ENCODE measurements at regions not wholly inside any gene's neighbourhood (a gene's known extent, or its start where the extent isn't known, plus 50 kb on each side); places are given as distances from the start of the nearest gene placed in this dataset.

DNA sequence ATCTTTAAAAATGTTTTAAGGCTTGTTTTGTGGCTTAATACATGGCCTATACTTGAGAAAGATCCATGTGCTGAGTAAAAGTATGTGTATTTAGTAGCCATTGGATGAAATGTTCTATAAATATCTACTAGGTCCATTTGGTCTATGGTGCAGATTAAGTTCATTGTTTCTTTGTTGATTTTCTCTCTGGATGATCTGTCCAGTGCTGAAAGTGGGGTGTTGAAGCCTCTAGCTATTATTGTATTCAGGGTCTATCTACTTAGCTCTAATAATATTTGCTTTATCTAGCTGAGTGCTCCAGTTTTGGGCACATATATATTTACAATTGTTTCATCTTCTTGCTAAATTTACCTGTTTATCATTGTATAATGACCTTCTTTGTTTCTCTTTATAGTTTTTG is 272.2 kb upstream of the NR4A3 start:
- Mint-ChIP-seq H3K9me3 (peaks cover 36% of the 10 kb centered on the region), H3K4me1 (no peaks in the 10 kb centered on the region), H3K36me3 (ENCODE audit: low read depth) (peaks cover 1% of the 10 kb centered on the region), H3K27me3 (peaks cover 18% of the 10 kb centered on the region), H3K27ac (no peak overlapping the region), H3K4me3 (no peak overlapping the region)
- ChIA-PET POLR2A (no interaction called here), CTCF (no interaction called here)
- DNase-seq (no peak), ATAC-seq (ENCODE audit: low read depth) (no peak)
- TF ChIP-seq, protein P1, sequence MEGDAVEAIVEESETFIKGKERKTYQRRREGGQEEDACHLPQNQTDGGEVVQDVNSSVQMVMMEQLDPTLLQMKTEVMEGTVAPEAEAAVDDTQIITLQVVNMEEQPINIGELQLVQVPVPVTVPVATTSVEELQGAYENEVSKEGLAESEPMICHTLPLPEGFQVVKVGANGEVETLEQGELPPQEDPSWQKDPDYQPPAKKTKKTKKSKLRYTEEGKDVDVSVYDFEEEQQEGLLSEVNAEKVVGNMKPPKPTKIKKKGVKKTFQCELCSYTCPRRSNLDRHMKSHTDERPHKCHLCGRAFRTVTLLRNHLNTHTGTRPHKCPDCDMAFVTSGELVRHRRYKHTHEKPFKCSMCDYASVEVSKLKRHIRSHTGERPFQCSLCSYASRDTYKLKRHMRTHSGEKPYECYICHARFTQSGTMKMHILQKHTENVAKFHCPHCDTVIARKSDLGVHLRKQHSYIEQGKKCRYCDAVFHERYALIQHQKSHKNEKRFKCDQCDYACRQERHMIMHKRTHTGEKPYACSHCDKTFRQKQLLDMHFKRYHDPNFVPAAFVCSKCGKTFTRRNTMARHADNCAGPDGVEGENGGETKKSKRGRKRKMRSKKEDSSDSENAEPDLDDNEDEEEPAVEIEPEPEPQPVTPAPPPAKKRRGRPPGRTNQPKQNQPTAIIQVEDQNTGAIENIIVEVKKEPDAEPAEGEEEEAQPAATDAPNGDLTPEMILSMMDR (IDR thresholded peaks at IDR 0.05), result no peak
- intact Hi-C loops (cut with micrococcal nuclease), result no loop called here

DNA sequence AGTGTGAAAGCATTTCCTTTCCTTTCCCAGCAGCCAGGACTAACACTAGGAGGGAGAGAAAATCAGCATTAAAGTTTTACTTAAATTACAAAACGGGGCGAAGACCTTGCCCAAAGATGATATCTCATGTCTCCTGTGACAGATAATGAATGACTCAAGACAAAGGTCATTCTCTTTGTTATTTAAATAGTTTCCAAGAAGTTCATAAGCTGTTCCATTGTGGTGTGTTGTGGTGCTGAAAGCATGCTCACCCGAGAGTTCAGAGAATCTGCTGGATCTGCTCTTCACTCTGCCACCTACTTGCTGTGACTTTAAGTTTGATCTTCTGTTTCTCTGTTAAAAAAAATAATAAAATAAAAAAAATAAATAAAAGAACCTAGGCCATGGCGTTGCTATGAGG is 265.9 kb upstream of the NR4A3 start:
- ATAC-seq (ENCODE audit: low read depth) (no peak), DNase-seq (no peak)
- Mint-ChIP-seq H3K4me1 (no peaks in the 10 kb centered on the region), H3K36me3 (ENCODE audit: low read depth) (no peaks in the 10 kb centered on the region), H3K4me3 (no peak overlapping the region), H3K27me3 (peaks cover 10% of the 10 kb centered on the region), H3K9me3 (peaks cover 21% of the 10 kb centered on the region), H3K27ac (no peak overlapping the region)
- CTCF ChIA-PET, result no interaction called here
- intact Hi-C loops (cut with micrococcal nuclease), result no loop called here
- TF ChIP-seq, protein P1 (IDR thresholded peaks at IDR 0.05), result no peak
- POLR2A ChIA-PET, result no interaction called here

- intact Hi-C loops (cut with micrococcal nuclease), result no loop called here
- TF ChIP-seq, protein P1 (IDR thresholded peaks at IDR 0.05), result no peak
- ChIA-PET POLR2A (no interaction called here), CTCF (no interaction called here)
- DNase-seq, result no peak
- Mint-ChIP-seq H3K27ac (no peak overlapping the region), H3K4me1 (no peaks in the 10 kb centered on the region), H3K9me3 (peaks cover 13% of the 10 kb centered on the region), H3K27me3 (peaks cover 8% of the 10 kb centered on the region), H3K36me3 (ENCODE audit: low read depth) (no peaks in the 10 kb centered on the region), H3K4me3 (no peak overlapping the region)
- ATAC-seq (ENCODE audit: low read depth), result no peak
Observed at GRCh38 chr9:99556998-99557397, 264.7 kb upstream of the NR4A3 start.

DNA sequence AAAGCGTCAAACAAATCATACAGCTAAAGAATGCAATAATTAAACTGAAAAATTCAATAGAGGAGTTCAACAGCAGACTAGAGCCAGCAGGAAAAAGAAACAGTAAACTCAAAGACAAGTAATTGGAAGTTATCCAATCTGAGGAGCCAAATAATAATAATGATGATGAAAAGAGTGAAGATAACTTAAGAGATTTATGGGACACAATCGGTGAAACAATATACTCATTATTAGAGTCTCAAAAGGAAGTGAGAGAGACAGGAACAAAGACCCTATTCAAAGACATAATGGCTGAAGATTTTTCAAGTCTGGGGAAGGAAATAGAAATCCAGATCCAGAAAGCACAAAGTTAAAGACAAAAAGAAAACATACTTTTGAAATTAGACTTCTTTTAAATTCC is 263.9 kb upstream of the NR4A3 start:
- ATAC-seq (ENCODE audit: low read depth), result no peak
- H3K4me3 Mint-ChIP-seq, result no peak overlapping the region

DNA sequence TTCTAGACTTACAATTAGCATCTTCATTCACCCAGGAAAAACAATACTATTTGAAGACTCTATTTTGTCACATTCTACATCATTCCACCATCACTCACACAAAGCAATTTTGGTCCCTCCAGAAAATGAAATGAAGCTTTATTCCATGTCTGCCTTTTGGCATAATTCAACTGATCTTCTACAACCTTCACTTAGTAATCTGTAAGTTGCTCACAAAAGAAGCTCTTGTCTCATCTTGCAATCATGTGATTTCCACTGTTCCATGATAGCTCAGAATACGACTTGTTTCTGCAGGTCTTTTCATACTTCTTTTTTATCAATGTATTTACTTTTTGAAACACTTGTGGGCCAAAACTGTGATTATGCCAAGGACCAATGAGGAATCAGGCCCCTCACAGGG is 261.9 kb upstream of the NR4A3 start:
- ChIA-PET POLR2A (no interaction called here), CTCF (no interaction called here)
- TF ChIP-seq, protein P1 (IDR thresholded peaks at IDR 0.05), result no peak
- Mint-ChIP-seq H3K27ac (no peak overlapping the region), H3K4me3 (no peak overlapping the region), H3K4me1 (no peaks in the 10 kb centered on the region), H3K36me3 (ENCODE audit: low read depth) (no peaks in the 10 kb centered on the region), H3K27me3 (no peaks in the 10 kb centered on the region), H3K9me3 (peaks cover 7% of the 10 kb centered on the region)
- intact Hi-C loops (cut with micrococcal nuclease), result no loop called here
- ATAC-seq (ENCODE audit: low read depth) (no peak), DNase-seq (no peak)

More for the DNA sequence above, 263.9 kb upstream of the NR4A3 start:
- ChIA-PET POLR2A (no interaction called here), CTCF (no interaction called here)
- Mint-ChIP-seq H3K27me3 (peaks cover 5% of the 10 kb centered on the region), H3K9me3 (peaks cover 10% of the 10 kb centered on the region), H3K27ac (no peak overlapping the region), H3K4me1 (no peaks in the 10 kb centered on the region), H3K36me3 (ENCODE audit: low read depth) (no peaks in the 10 kb centered on the region)
- intact Hi-C loops (cut with micrococcal nuclease), result no loop called here
- TF ChIP-seq, protein P1 (IDR thresholded peaks at IDR 0.05), result no peak
- DNase-seq, result no peak

Data from activated B cell treated with CpG ODN at 0.5 μM for 24 hours (primary cell).